Liver (tissue), 3 donors: ENCODE measurements at regions not wholly inside any gene's neighbourhood (a gene's known extent, or its start where the extent isn't known, plus 50 kb on each side); places are given as distances from the start of the nearest gene placed in this dataset.

Experiments used
- ATF3 ChIP-seq: IDR thresholded peaks from 2 replicates; pipeline ENCODE4 v1.6.1; 2016; ENCODE audit warnings: antibody characterized with exemption
- EGR1 ChIP-seq, 2 donors: IDR thresholded peaks; 2 replicates each; pipeline ENCODE4 v1.6.1; 2016 to 2018; ENCODE audit warnings: antibody characterized with exemption in 2 of 2, low read depth in 2 of 2
- GABPA ChIP-seq, 2 donors: IDR thresholded peaks in 1 of 2; conservative IDR thresholded peaks in 1 of 2; 2 replicates each; pipeline ENCODE4 v1.6.1; 2016; ENCODE audit warnings: antibody characterized with exemption in 2 of 2, mild to moderate bottlenecking in 1 of 2, moderate library complexity in 1 of 2
- JUND ChIP-seq, 2 donors: IDR thresholded peaks; 2 replicates each; pipeline ENCODE4 v1.6.1; 2016; ENCODE audit warnings: antibody characterized with exemption in 2 of 2
- MAX ChIP-seq: IDR thresholded peaks from 2 replicates; pipeline ENCODE4 v1.6.1; 2016; ENCODE audit warnings: antibody characterized with exemption
- RAD21 ChIP-seq, 2 donors: IDR thresholded peaks; 2 replicates each; pipeline ENCODE4 v1.6.1; 2016; ENCODE audit warnings: antibody characterized with exemption in 2 of 2, mild to moderate bottlenecking in 2 of 2
- REST ChIP-seq: IDR thresholded peaks from 2 replicates; pipeline ENCODE4 v1.6.1; 2016; ENCODE audit warnings: antibody characterized with exemption, mild to moderate bottlenecking
- SP1 ChIP-seq: IDR thresholded peaks from 2 replicates; pipeline ENCODE4 v1.6.1; 2018; ENCODE audit warnings: antibody characterized with exemption, mild to moderate bottlenecking
- TAF1 ChIP-seq: conservative IDR thresholded peaks from 2 replicates; pipeline ENCODE4 v1.6.1; 2016; ENCODE audit warnings: antibody characterized with exemption, mild to moderate bottlenecking
- YY1 ChIP-seq: IDR thresholded peaks from 2 replicates; pipeline ENCODE4 v1.6.1; 2016; ENCODE audit warnings: antibody characterized with exemption, mild to moderate bottlenecking
- TF ChIP-seq, protein P1 (sequence below): fragments of 150-350 bp; IDR thresholded peaks from 2 replicates; pipeline ENCODE4 v1.5.1; 2017; ENCODE audit warnings: improper control_type of control experiment, low read depth, low read length; ENCODE audit not compliant: missing input control
- donor health status: healthy.
- donor health status: healthy.

DNA sequence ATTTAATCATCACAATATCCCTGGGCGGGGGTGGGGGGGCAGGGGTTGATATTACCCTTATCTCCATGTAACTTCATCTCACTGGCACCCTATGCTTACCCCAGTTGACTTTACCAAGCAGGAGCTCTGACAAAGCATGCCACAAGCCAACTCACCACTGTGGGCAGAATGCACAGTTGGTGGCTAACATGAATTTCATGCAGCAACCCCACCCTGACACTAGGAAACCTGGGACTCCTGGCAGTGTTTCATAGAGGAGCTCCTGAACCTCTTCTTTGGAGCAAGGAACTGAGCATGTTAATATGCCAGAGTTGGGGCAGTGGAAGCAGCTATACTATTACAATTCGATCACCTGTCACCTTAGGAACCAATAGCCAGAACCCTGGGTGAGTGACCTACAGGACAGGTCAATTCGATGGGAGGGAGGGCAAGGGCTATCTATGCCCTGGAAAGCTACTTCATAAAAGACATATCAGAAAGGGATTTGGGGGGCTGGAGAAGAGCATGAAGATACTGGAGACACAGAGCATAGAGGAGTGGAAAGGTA, 97.2 kb upstream of the ACSL4 start:
- TF ChIP-seq, protein P1, sequence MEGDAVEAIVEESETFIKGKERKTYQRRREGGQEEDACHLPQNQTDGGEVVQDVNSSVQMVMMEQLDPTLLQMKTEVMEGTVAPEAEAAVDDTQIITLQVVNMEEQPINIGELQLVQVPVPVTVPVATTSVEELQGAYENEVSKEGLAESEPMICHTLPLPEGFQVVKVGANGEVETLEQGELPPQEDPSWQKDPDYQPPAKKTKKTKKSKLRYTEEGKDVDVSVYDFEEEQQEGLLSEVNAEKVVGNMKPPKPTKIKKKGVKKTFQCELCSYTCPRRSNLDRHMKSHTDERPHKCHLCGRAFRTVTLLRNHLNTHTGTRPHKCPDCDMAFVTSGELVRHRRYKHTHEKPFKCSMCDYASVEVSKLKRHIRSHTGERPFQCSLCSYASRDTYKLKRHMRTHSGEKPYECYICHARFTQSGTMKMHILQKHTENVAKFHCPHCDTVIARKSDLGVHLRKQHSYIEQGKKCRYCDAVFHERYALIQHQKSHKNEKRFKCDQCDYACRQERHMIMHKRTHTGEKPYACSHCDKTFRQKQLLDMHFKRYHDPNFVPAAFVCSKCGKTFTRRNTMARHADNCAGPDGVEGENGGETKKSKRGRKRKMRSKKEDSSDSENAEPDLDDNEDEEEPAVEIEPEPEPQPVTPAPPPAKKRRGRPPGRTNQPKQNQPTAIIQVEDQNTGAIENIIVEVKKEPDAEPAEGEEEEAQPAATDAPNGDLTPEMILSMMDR: no peak
- TF ChIP-seq MAX: no peak
- no peak for TF ChIP-seq REST
- no peak for TF ChIP-seq ATF3
- TF ChIP-seq SP1: no peak
- no peak for TF ChIP-seq JUND (IDR thresholded peaks at IDR 0.05)
- no peak for TF ChIP-seq RAD21 (IDR thresholded peaks at IDR 0.05)
- no peak for TF ChIP-seq GABPA (IDR thresholded peaks at IDR 0.05 in 1 of 2, conservative IDR thresholded peaks at IDR 0.05 in 1 of 2)
- no peak for TF ChIP-seq YY1
- no peak for TF ChIP-seq EGR1 (IDR thresholded peaks at IDR 0.05; ENCODE audit: low read depth in 2 of 2)
- TF ChIP-seq TAF1: no peak
